KBM-7 (cell line): ENCODE measurements at regions not wholly inside any gene's neighbourhood (a gene's known extent, or its start where the extent isn't known, plus 50 kb on each side); places are given as distances from the start of the nearest gene placed in this dataset.
"Not testable (repeated sequence)": the region's sequence is repeated elsewhere in the genome, so short reads cannot be mapped to it uniquely, and the experiment has no call there.

Source experiments
- DNase-seq: peaks from one replicate; pipeline ENCODE4 v3.0.0-alpha.2; 2015
- in situ Hi-C: fragments of 300-500 bp; cut with MboI; formaldehyde crosslinking; loops from 2 replicates; pipeline ENCODE4 v1.14.3; 2020; ENCODE audit warnings: low sequenced_read_pairs, low pct_unique_long_range_greater_than_20kb, mixed read lengths

- DNase-seq = no peak
- in situ Hi-C loops = no loop called here
Measured at GRCh38 chr3:154851644-154852043, 228.5 kb upstream of the MME start.

GRCh38 chr3:154850921-154851320 is 229.2 kb upstream of the MME start:
- no peak for DNase-seq
- in situ Hi-C loops = no loop called here

- in situ Hi-C loops = no loop called here
- DNase-seq = no peak
Measured at GRCh38 chr3:154849408-154849807, 230.7 kb upstream of the MME start.

- peak; percentile 68 for DNase-seq
- in situ Hi-C loops = no loop called here
Measured at GRCh38 chr3:154844863-154845262, 235.3 kb upstream of the MME start.

- no peak for DNase-seq
- in situ Hi-C loops = no loop called here
Measured at GRCh38 chr3:154843647-154844046, 236.5 kb upstream of the MME start.

GRCh38 chr3:154842536-154842935 is 237.6 kb upstream of the MME start:
- in situ Hi-C loops = no loop called here

GRCh38 chr3:154835639-154836038 is 244.5 kb upstream of the MME start:
- in situ Hi-C loops = no loop called here
- DNase-seq = no peak

More at GRCh38 chr3:154842536-154842935, 237.6 kb upstream of the MME start:
- DNase-seq = no peak

GRCh38 chr3:154834831-154835230 is 245.3 kb upstream of the MME start:
- DNase-seq, in situ Hi-C loops: not testable (repeated sequence)

- no peak for DNase-seq
- in situ Hi-C loops = no loop called here
Measured at GRCh38 chr3:154829929-154830328, 250.2 kb upstream of the MME start.

- DNase-seq = no peak
- in situ Hi-C loops = no loop called here
Measured at GRCh38 chr3:154819491-154819890, 260.6 kb upstream of the MME start.

- in situ Hi-C loops = no loop called here
- no peak for DNase-seq
Measured at GRCh38 chr3:154818676-154819255, 261.4 kb upstream of the MME start.

- in situ Hi-C loops, DNase-seq: not testable (repeated sequence)
Measured at GRCh38 chr3:154810017-154810416, 270.1 kb upstream of the MME start.

- DNase-seq = no peak
- in situ Hi-C loops = no loop called here
Measured at GRCh38 chr3:154801729-154802128, 278.4 kb upstream of the MME start.

GRCh38 chr3:154799800-154800199 is 280.3 kb upstream of the MME start:
- DNase-seq = no peak
- in situ Hi-C loops = no loop called here

GRCh38 chr3:154795582-154795981 is 284.5 kb upstream of the MME start:
- DNase-seq = no peak

GRCh38 chr3:154794814-154795445 is 285.2 kb upstream of the MME start:
- DNase-seq = peak; percentile 39
- in situ Hi-C loops = no loop called here

More at GRCh38 chr3:154795582-154795981, 284.5 kb upstream of the MME start:
- in situ Hi-C loops = no loop called here

GRCh38 chr3:154794391-154794790 is 285.7 kb upstream of the MME start:
- peak; percentile 14 for DNase-seq
- in situ Hi-C loops = no loop called here

- in situ Hi-C loops = no loop called here
- no peak for DNase-seq
Measured at GRCh38 chr3:154792828-154793227, 287.3 kb upstream of the MME start.

- no peak for DNase-seq
- in situ Hi-C loops = no loop called here
Measured at GRCh38 chr3:154791611-154792010, 288.5 kb upstream of the MME start.

- no peak for DNase-seq
- in situ Hi-C loops = no loop called here
Measured at GRCh38 chr3:154786724-154787123, 293.4 kb upstream of the MME start.

- in situ Hi-C loops = no loop called here
- DNase-seq = peak; percentile 40
Measured at GRCh38 chr3:154783521-154783931, 296.6 kb upstream of the MME start.
